ENCODE measurements at regions not wholly inside any gene's neighbourhood (a gene's known extent, or its start where the extent isn't known, plus 50 kb on each side); places are given as distances from the start of the nearest gene placed in this dataset.
"Not testable (repeated sequence)": the region's sequence is repeated elsewhere in the genome, so short reads cannot be mapped to it uniquely, and the experiment has no call there.

DNA sequence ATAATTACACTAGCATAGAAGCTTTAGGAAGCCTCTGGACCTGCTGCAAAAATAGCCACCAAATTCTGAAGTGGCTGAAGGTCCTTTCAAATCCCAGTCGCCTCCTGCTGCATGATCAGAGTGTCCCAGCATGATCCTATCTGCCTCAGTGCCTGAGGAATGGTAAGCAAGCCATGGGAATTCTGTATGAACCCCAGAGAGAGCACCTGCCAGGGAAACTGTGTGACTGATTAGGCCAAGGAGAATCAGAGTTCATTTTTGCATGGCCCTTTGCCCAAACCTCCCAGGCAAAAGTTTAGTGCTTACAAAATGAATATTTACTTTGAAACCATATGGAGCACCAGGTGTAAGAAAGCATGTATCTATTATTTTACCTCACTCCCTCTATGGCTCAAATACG, 221.4 kb downstream of the ARL4C start:
- no peak for DNase-seq (ENCODE audit: low read depth)

DNA sequence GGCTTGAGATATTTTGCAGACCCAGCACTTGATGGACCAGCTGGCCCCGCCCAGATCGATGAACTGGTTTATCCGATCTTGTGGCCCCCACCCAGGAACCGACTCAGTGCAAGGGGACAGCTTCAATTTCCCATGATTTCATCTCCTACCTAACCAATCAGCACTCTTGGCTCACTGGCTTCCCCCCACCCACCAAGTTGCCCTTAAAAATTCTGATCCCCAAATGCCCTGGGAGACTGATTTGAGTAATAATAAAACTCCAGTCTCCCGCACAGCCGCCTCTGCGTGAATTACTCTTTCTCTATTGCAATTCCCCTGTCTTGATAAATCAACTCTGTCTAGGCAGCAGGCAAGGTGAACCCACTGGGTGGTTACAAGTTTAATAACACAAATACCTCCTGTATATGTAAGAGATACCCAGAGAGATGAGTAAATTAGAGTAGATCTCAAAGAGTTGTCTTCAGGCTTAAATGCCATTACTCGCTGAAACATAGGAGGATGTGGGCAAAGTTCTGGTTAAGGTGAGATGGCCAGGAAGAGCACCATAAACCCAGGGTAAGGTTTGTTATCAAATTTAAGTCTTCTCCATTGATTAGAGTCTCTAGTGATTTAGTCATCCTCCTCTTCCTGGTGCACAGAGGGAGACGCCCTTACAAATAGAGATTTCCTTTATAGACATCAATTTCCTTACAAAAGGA, 222.8 kb downstream of the ARL4C start:
- DNase-seq (ENCODE audit: low read depth): no peak

DNA sequence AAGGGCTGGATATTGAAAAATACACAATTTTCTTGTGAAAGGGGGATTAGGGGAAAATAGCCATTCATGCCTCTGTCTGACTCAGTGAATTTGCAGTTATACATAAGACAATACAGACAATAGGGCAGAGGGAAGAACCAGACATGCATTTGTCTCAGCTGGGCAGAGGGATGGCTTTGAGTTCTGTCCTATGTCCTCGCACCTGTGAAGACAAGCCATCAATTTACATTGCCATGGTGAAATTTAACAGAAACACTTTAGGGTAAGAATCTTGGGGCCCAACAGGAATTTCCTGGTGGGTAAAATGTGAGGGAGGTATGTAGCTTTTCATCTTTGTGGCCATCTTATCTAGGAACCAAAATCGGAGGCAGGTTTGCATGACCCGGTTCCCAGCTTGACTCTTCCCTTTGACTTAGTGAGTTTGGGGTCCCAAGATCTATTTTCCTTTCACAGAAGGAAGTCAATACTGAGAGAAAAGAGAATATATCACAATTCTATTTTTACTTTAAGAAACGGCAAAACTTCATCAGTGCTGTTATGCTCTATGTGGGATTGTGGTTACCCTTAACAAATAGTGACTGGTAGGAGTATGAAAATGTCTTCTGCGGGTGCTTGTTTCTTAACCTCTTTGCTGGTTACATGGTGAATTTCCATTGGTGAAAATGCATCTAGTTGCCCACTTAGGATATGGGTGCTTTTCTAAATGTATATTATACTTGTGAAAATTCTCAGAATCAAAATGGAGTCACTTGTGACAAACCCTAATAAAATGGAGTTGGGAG, 221.8 kb downstream of the SPP2 start:
- DNase-seq (ENCODE audit: low read depth): no peak

DNA sequence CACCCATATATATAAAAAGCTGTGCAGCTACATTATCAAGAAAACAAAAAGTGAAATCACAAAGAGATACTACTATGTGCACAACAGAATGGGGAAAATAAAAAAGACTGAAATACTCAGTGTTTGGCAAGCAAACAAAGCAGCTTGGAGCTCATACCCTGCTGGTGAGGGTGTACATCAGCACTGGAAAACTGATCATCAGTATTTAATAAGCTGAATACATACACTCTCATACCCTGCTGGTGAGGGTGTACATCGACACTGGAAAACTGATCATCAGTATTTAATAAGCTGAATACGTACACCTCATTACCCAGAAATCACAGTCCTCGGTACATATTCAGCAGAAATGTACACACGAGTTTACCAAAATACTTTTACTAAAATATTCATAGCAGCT, 220.8 kb downstream of the SPP2 start:
- DNase-seq (ENCODE audit: low read depth): no peak

DNA sequence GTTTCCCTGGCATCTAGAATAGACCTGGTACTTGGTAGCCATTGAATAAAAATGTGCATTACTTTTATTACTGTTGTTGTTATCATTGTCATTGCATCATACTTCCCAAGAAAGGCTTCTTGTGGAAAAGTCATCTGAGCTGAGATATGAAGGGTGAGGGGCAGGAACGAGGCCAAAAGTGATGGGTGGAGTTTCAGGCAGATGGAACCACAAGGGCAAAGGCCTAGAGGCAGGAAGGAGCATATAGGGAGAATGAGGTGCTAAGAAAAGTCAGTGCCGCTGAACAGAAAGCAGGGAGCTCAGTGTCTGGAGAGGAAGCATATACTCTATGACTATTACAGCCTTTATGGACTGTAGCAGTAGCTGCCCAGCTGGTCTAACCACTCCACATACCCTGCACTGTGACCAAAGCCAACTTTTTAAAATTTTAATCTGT, 219.3 kb downstream of the SPP2 start:
- peak; percentile 50 for DNase-seq (ENCODE audit: low read depth)

DNA sequence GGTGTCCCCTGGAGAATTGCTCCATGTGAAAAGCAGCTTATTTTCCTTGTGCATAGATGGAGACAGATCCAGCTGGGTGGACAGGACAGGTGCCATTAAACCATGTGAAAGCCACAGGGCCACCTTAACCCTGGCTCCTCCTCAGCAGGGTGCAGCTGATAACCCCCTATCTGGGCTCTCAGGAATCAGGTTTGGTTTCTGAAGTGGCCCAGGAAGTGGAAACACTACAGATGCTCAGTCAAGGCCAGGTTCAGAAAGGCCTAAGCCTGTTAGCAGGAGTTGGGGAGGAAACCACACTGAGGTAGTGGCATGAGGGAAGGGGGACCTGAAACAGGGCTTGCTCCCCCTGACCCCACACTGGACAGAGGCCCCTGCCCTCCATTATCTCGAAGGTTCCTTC, 217.0 kb downstream of the SPP2 start:
- no peak for DNase-seq (ENCODE audit: low read depth)

DNA sequence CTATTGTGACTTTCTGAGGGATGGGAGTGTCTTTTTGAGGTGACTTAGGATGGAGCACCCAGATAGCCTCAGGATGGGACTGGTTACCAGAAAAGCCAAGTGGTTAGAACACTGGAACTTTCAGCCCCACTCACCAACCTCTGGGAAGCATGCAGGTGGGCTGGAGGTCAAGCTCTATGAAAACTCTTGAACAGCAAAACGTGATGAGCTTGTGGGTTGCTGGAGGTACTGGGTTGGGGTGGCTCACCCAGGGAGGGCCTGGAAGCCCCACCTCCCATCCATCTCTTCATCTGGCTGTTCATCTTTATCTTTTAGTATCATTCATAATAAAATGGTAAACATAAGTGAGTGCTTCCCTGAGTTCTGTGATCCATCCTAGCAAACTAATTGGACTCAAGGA, 216.4 kb downstream of the SPP2 start:
- DNase-seq (ENCODE audit: low read depth): no peak

DNA sequence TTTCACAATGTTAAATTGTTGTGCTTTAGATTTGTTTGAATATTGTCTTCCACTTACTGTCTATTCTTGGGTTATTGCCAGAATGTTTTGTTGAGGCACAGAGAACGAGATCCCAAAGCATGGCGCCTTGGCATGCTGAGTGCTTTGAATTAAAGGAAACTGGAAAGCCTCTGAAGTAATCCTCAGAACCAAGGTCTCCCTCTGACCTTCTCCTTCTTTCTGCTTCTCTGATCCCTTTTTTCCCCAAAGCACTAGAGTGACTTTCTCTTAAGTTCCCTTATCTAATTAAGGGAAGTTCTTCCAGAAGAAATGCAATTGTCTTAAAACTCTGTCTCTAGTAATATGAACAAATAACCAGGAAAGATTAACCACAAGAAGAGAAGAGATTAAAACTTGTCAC, 214.7 kb downstream of the SPP2 start:
- no peak for DNase-seq (ENCODE audit: low read depth)

DNA sequence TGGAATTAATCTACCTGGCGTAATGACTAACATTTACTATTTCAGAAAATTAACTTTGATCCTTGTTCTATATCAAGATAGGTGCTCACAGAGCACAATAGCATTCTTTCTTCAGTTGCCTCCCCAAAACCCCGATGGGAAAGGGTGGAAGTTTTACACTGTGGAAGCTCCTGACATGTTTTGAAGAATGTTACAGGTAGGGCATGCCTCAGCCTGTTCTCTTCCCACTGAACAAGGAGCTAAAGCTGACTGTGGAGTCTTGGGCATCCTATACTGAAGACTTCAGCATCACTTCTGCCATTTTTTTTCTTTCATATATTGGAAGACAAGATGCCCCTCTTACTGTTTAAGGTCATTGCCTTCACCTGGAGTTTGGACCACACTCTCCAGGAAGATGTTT, 211.2 kb downstream of the SPP2 start:
- DNase-seq (ENCODE audit: low read depth): no peak

DNA sequence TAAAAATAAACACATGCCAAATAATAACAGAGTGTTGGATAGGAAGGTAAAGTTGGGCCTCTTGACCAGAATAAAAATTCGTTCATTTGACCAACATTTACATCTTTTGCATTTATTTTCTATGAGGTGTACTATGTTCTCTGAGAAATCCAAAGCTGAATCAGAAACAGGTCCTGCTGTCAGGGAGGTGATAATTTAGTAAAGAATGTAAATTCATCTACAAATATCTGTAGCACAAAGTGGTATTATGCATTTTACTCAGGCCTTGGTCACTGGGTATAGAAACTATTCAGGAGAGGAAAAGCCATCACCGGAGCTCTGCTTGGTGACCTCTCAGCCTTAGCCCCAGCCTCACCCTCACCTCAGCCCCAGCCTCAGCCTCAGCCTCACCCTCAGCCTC, 208.9 kb downstream of the SPP2 start:
- DNase-seq (ENCODE audit: low read depth): no peak

DNA sequence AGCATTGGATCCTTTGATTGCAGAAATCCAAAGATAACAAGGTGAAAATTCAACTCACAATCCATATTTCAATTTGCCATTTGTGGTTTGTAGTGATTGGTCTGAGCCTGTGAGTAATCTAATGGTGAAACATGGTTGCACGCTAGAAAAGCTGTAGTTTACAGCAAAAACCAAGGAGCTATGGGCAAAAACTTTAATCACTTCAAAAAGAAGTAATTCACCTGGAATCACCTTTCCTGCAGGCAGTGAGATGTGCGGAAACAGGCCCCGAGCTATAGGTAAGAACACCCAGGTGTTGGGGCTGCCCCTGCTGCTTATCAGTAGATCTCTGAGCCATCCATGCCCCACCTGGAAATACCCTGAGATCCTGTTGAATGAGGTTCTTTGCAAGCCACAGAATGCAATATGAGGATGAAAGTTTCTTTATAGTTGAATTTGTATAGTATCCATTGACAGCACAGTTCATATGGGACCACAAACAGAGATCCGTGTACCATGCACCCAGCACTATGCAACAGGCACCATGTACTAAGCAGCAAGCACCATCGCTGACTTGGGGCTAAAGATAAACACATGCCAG, 208.2 kb downstream of the SPP2 start:
- DNase-seq (ENCODE audit: low read depth): no peak

DNA sequence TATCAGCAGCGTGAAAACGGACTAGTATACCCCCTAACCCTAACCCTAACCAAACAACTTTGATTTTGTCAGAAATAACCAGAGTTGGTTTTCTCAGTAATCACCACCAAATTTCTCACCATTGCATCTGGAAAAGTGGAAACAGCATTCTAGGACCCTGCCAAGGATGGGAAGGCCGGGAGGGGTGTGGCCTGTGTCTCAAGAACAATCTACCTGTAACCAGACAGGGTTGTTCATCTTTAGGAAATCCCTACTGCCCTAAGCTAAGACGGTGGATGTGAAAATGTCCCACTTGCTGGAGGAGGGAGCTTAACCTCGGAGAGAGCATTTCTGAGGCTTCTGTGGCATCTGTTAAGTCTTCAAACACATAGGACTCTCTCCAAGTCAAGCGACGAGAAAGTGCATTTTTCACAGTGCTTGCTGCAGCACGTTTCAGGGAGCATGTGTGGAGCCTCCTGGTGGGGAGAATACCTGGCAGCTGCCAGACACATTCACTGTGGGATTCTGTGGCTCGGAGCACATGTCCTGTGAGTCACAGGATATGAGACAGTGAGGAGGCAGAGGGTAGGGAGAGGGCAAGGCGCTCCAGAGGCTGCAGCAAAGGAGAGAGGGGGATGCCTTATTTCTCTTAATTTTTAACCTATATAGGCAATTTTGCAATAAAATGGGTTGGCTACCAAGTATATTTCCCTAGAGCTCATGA, 207.5 kb downstream of the SPP2 start:
- DNase-seq (ENCODE audit: low read depth): peak; percentile 99

DNA sequence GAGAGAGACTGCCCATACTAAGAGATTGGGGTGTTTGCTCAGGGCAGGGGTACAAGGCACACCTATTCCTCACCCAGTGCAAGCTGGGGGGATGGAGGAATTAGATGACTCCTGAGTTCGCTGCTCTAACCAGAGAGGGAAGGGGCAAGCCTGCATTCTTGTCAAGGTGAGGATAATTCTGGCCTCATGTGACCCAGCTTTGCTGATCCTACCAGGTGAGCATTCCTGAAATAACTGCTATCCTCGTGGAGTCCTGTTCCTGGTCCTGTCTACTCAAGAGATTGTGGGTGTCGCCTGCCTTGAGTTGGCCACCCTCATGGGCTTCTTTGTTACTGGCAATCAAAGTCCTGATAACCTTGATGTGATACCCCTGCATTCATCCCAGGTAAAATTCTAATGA, 206.0 kb downstream of the SPP2 start:
- no peak for DNase-seq (ENCODE audit: low read depth)

DNA sequence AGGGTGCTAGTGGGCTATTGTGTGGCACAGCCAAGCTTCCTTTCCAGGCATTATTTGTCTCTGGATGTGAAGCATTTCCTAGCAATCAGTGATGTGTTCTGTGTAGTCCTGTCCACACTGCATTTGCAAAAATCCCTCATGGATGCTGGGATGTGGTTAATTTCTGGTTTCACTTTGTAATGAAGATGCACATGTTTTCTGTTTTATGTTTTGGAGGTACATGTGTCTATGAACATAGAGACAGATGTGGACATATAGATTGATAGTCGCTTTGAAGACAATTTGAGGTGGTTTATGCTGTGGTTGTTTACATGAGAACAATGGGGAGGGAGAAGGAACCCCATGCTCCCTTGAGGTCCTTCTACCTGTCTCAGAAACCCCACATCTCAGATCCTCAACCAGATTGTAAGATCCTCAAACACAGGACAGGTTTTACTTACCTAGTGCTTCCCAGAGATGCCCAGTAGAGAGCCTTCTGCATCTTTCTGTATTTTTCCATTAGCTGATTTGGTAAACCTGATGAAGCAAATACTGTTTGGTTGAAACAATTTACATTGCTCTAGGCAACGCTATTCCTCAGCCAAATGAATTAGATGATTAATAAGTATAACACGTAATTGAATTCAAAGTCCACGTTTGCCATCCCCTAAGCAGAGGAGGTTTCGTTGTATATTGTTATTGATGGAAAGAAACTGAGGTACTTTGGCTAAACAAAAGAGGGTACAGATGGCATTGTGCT, 204.4 kb downstream of the SPP2 start:
- no peak for DNase-seq (ENCODE audit: low read depth)

DNA sequence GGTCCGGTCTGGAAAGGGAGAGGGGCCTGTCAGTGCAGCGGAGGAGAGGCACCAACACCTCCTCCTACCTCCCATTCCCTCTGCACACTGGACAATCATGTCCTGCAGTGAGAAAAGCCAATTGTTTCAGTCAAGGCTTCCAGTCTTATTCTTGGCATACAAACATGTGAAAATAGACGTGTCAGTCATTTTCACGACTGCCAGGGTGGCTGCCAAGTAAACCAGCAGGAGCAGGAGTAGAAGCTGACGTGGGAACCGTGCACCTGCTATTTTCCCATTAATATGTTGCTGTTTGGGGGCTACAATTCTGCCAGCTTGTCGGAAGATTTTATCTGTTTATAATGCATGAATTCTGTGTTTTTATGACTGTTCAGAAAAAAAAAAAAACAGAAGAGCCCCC, 202.3 kb downstream of the SPP2 start:
- no peak for DNase-seq (ENCODE audit: low read depth)

DNA sequence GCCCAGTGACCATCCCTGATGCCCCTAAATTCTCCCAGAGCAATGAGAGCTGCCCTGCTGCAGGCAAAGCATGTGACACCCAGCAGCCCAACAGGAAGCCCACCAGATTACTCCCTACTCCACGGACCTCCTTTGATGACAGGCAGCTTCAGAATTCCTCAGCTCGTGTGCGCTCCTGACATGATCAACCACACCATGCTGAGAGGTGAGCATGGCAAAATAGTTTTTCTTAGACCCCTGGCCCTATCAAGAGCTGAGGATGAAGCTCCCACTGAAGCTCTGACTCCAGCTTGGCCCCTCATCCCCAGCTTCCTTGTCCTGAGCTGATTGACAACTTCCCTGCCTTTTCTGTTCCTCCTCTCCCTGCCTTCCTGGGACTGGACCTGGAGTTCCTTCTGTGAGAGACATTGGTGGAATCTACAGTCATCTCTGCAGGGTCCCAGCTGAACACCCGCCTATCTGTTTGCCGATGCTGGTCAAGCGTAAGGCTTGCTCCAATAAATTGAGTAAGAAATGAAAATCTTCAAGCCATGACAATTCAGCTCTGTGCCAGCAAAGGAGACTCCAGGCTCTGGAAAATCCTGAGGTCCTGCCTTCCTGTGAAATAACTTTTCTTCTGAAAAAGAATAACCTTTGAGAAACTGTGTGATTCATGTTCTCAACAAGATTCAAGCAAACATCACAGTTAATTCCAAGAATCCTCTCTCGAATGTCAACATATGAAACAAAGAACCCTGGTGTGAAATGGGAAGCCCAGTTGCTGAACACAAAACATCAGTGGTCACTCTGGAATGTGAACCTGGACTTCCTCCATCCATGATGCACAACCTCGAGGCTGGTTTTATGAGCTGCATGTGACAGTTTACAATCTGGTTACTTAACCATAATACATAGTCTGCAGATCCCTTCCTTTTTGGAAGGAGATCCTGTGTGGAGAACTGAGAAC, 201.1 kb downstream of the SPP2 start:
- peak; percentile 100 for DNase-seq (ENCODE audit: low read depth)

DNA sequence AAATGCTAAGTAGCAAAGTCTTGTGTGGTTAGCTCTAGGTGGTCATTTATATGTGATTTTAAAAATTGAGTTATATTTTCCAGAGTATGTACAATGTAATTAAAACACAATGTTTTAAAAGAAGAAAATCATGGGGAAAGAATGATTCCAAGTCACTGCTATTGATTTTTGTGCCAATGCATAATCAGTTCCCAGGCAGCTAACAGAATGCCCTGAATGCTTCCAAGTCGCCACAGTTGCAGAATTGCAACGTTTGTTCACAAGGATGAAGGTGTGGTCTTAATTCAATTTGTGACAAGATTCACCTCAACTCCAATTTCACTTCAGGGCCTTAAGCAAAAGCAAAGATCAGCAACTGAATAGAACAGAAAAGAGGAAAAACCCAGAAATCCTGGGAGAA, 200.4 kb downstream of the SPP2 start:
- no peak for DNase-seq (ENCODE audit: low read depth)

DNA sequence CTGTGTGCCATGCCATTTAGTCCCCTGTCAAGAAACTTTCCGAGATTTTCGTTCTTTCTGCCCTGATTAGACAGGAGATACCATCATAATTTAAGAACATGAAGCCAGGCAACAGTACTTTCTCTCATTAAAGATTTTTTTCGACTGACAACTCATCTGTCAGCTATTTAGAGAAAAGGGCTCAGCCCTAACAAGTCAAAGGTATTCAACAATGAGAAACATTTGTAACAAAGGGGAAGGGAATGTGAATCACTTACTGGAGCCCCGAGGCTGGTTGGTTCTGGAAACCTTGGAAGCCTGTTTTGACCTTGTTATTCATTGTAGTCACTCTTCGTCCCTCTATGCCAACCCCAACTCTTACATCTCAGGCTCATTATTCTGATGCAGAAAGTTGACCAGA, 199.4 kb downstream of the SPP2 start:
- DNase-seq (ENCODE audit: low read depth): peak; percentile 73

DNA sequence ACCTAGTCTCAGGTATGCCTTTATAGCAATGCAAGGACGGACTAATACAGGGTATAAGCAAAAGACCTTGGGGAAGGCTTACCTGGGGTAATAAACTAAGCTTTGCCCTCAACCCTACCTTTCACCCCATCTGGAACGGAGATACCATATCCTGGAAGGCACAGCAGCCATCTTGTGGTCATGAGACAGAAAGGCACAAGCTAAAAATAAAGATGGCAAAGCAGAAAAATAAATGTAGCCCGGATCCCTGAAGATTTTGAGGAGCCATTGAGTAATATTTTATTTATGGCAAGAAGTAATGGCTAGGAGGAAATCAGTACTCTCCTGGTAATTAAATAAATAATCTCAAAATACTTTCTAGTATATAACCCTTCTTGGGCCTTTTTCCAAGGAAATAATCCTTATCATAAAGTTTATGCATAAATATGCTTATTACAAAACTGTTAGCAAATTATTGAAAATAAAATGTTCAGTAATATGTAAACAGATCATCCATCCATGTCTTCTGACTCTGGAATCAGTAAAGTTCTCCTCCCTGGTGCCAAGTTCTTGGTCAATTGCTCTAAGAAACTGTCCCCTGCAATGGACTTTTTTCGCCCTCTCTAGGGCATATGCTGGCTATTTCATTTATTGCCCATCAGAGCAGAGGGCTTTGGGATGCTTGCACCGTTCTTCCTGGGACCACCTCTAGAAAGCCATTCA, 198.7 kb downstream of the SPP2 start:
- no peak for DNase-seq (ENCODE audit: low read depth)

DNA sequence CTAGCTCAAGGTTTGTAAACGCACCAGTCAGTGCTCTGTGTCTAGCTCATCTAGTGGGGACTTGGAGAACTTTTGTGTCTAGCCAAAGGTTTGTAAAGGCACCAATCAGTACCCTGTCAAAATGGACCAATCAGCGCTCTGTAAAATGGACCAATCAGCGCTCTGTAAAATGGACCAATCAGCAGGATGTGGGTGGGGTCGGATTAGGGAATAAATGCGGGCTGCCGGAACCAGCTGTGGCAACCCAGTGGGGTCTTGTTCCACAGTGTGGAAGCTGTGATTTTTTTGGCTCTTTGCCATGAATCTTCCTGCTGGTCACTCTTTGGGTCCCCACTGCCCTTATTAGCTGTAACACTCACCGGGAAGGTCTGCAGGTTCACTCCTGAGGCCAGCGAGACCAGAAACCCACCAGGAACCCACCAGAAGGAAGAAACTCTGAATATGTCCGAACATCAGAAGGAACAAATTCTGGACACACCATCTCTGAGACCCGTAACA, 197.8 kb downstream of the SPP2 start:
- DNase-seq (ENCODE audit: low read depth): not testable (repeated sequence)
